GM12873 (cell line): ENCODE measurements at regions not wholly inside any gene's neighbourhood (a gene's known extent, or its start where the extent isn't known, plus 50 kb on each side); places are given as distances from the start of the nearest gene placed in this dataset.

Source experiments
- CTCF ChIP-seq: IDR thresholded peaks from 2 replicates; pipeline ENCODE4 v1.5.1; 2012; ENCODE audit warnings: low read depth, mild to moderate bottlenecking, moderate library complexity, low read length, control low read depth; ENCODE audit not compliant: insufficient read depth; ENCODE audit errors: missing control alignments

- TF ChIP-seq CTCF: no peak
These were observed 49.9 kb upstream of the TENM3 start for GRCh38 chr4:182193311-182193710.
